Activated B cell treated with CpG ODN at 0.5 μM for 24 hours (primary cell): ENCODE measurements at regions not wholly inside any gene's neighbourhood (a gene's known extent, or its start where the extent isn't known, plus 50 kb on each side); places are given as distances from the start of the nearest gene placed in this dataset.
A peak's percentile ranks its signal among the peaks of the same experiment; 100 is the strongest.

ENCODE experiments used
- ATAC-seq: fragments of 200-7000 bp; cut with Tn5 transposase; one replicate; pipeline ENCODE4 v1.10.0; 2021; ENCODE audit warnings: low read depth, mild to moderate bottlenecking, moderate library complexity
- CTCF ChIA-PET: fragments of 350-600 bp; sonication (Branson Sonifier 250); formaldehyde crosslinking; loops from one replicate; lab custom pipeline; 2021; ENCODE audit warnings: antibody characterized with exemption; lab: Charles Lee
- POLR2A ChIA-PET: fragments of 350-600 bp; sonication (Branson Sonifier 250); formaldehyde crosslinking; loops from one replicate; lab custom pipeline; 2021; ENCODE audit warnings: antibody characterized with exemption; lab: Charles Lee
- DNase-seq: peaks from one replicate; pipeline ENCODE4 v3.0.0; 2022
- H3K27ac Mint-ChIP-seq: one replicate; pipeline ENCODE4 v1.8.0; 2020; ENCODE audit warnings: mixed read lengths
- H3K27me3 Mint-ChIP-seq: one replicate; pipeline ENCODE4 v1.8.0; 2021; ENCODE audit warnings: mixed read lengths
- H3K36me3 Mint-ChIP-seq: one replicate; pipeline ENCODE4 v1.8.0; 2021; ENCODE audit warnings: low read depth, mixed read lengths
- H3K4me1 Mint-ChIP-seq: one replicate; pipeline ENCODE4 v1.8.0; 2021; ENCODE audit warnings: mixed read lengths
- H3K4me3 Mint-ChIP-seq: one replicate; pipeline ENCODE4 v1.8.0; 2020; ENCODE audit warnings: mild to moderate bottlenecking, mixed read lengths
- H3K9me3 Mint-ChIP-seq: one replicate; pipeline ENCODE4 v1.8.0; 2020; ENCODE audit warnings: mixed read lengths
- intact Hi-C: fragments of 100-400 bp; cut with micrococcal nuclease; formaldehyde crosslinking; loops from one replicate; pipeline ENCODE4 v1.15.1; 2024
- TF ChIP-seq, protein P1 (sequence below): fragments of 200-600 bp; IDR thresholded peaks from one replicate; pipeline ENCODE4 v1.8.0; 2022; ENCODE audit warnings: antibody characterized with exemption, mild to moderate bottlenecking

GRCh38 chr13:30134578-30134977 is 172.8 kb downstream of the KATNAL1 start:
- no peaks in the 10 kb centered on the region for H3K36me3 Mint-ChIP-seq
- H3K27ac Mint-ChIP-seq = no peak overlapping the region
- no peak overlapping the region for H3K4me3 Mint-ChIP-seq
- intact Hi-C loops = loop anchor here (5.0 kb wide), 2 partner anchors 98 to 173 kb away; partner anchors contain the start of gene KATNAL1
- no peaks in the 10 kb centered on the region for H3K9me3 Mint-ChIP-seq
- DNase-seq = no peak
- ATAC-seq = no peak
- POLR2A ChIA-PET = no interaction called here
- peaks cover 3% of the 10 kb centered on the region for H3K4me1 Mint-ChIP-seq
- CTCF ChIA-PET = interaction anchor here (1.1 to 3.1 kb wide), 5 partner anchors 12 to 909 kb away, joined by 3 to 24 read pairs (median 17); no protein-coding TSS in a partner anchor
- TF ChIP-seq, protein P1, sequence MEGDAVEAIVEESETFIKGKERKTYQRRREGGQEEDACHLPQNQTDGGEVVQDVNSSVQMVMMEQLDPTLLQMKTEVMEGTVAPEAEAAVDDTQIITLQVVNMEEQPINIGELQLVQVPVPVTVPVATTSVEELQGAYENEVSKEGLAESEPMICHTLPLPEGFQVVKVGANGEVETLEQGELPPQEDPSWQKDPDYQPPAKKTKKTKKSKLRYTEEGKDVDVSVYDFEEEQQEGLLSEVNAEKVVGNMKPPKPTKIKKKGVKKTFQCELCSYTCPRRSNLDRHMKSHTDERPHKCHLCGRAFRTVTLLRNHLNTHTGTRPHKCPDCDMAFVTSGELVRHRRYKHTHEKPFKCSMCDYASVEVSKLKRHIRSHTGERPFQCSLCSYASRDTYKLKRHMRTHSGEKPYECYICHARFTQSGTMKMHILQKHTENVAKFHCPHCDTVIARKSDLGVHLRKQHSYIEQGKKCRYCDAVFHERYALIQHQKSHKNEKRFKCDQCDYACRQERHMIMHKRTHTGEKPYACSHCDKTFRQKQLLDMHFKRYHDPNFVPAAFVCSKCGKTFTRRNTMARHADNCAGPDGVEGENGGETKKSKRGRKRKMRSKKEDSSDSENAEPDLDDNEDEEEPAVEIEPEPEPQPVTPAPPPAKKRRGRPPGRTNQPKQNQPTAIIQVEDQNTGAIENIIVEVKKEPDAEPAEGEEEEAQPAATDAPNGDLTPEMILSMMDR = no peak
- H3K27me3 Mint-ChIP-seq = no peaks in the 10 kb centered on the region

DNA sequence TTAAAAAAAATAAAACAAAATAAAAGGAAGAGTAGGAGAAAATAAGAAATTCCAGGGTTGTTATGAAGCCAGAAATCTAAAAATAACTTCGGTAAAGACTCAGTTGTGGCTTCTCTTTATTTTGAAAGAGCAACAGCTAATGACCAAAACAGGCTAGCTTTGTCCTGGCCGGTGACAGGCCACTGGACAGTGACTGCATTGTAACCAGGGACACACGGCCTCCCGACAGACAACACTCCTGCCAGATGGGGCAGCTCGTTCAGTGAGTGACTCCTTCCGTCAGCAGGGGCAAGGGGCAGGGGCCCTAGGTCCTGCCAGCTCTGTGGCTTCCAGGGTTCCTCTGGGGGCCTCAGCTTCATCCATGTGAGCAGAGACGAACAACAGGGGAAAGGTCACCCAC is 173.4 kb downstream of the KATNAL1 start:
- ATAC-seq (no peak), DNase-seq (no peak)
- Mint-ChIP-seq H3K27ac (no peak overlapping the region), H3K4me3 (no peak overlapping the region), H3K27me3 (no peaks in the 10 kb centered on the region), H3K4me1 (peaks cover 3% of the 10 kb centered on the region), H3K9me3 (no peaks in the 10 kb centered on the region), H3K36me3 (no peaks in the 10 kb centered on the region)
- CTCF ChIA-PET = interaction anchor here (1.1 to 3.1 kb wide), 7 partner anchors 12 to 909 kb away, joined by 3 to 24 read pairs (median 10); no protein-coding TSS in a partner anchor
- POLR2A ChIA-PET = no interaction called here
- TF ChIP-seq, protein P1 = no peak
- intact Hi-C loops = loop anchor here (2.0 to 5.0 kb wide), 7 partner anchors 98 to 611 kb away; partner anchors contain the start of gene KATNAL1

DNA sequence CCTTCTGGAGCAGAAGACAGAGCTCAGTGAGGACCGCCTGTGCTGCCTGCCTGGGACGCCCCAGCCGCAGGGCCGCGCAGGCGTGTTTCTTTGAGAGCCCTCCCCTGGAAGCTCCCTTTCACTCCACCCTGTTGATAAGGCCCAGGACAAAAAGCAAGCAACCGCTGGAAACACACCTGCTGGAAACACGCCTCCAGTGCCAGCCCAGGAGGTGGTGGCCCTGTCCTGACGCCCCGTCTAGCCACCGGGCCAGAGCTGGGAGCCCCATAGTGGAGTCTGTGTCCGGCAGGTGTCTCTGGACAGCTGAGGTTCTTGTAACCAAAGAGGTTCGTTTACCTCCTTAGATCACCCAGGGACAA is 173.8 kb downstream of the KATNAL1 start:
- no peak overlapping the region for H3K27ac Mint-ChIP-seq
- TF ChIP-seq, protein P1 = no peak
- ATAC-seq (no peak), DNase-seq (no peak)
- H3K27me3 Mint-ChIP-seq = no peaks in the 10 kb centered on the region
- peaks cover 3% of the 10 kb centered on the region for H3K4me1 Mint-ChIP-seq
- intact Hi-C loops = loop anchor here (2.0 to 5.0 kb wide), 7 partner anchors 99 to 611 kb away; partner anchors contain the start of gene KATNAL1
- ChIA-PET CTCF (interaction anchor here (1.1 to 3.1 kb wide), 12 partner anchors 11 to 910 kb away, joined by 3 to 24 read pairs (median 8); no protein-coding TSS in a partner anchor), POLR2A (no interaction called here)
- no peaks in the 10 kb centered on the region for H3K36me3 Mint-ChIP-seq
- H3K9me3 Mint-ChIP-seq = no peaks in the 10 kb centered on the region
- H3K4me3 Mint-ChIP-seq = no peak overlapping the region

GRCh38 chr13:30132623-30133553 is 174.5 kb downstream of the KATNAL1 start:
- no peak overlapping the region for H3K4me3 Mint-ChIP-seq
- H3K9me3 Mint-ChIP-seq = no peaks in the 10 kb centered on the region
- H3K4me1 Mint-ChIP-seq = peaks cover 3% of the 10 kb centered on the region
- ChIA-PET POLR2A (interaction anchor here (0.6 to 1.3 kb wide), 13 partner anchors 9 to 604 kb away, joined by 3 to 5 read pairs (median 3); partner anchors contain the start of genes HMGB1, UBE2L5 and USPL1), CTCF (interaction anchor here (0.6 to 3.1 kb wide), 68 partner anchors 9 to 914 kb away, joined by 3 to 27 read pairs (median 4); partner anchors contain the start of genes HMGB1, KATNAL1 and USPL1)
- H3K27me3 Mint-ChIP-seq = no peaks in the 10 kb centered on the region
- H3K36me3 Mint-ChIP-seq = no peaks in the 10 kb centered on the region
- intact Hi-C loops = loop anchor here (1.0 to 5.0 kb wide), 17 partner anchors 25 to 911 kb away; partner anchors contain the start of gene KATNAL1
- TF ChIP-seq, protein P1 = peak; percentile 69
- no peak overlapping the region for H3K27ac Mint-ChIP-seq
- peak; percentile 90 for DNase-seq
- ATAC-seq = peak; percentile 100

DNA sequence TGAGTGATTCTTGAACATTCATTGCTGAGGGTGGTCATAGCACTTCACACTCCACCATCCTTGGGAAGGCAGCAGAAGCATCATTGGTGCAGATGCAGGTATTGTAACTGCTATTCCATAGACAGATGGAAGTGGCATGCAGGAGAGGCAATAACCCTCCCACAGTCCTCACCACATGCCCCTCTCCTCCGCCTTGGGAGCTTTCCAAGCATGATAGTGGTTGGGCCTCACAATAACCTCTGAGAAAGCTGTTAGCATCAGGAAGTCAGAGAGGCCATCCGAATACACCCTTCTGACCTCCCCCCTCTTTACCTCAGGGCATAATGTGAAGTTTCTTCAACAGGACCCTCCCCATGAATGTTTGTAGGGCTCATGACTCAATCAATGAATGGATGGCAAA is 177.9 kb downstream of the KATNAL1 start:
- intact Hi-C loops = no loop called here
- Mint-ChIP-seq H3K27me3 (no peaks in the 10 kb centered on the region), H3K4me1 (peaks cover 3% of the 10 kb centered on the region), H3K27ac (no peak overlapping the region), H3K4me3 (no peak overlapping the region), H3K36me3 (no peaks in the 10 kb centered on the region), H3K9me3 (no peaks in the 10 kb centered on the region)
- DNase-seq (no peak), ATAC-seq (no peak)
- ChIA-PET POLR2A (no interaction called here), CTCF (interaction anchor here (0.8 kb wide), 1 partner anchor 916 kb away, joined by 3 read pairs; no protein-coding TSS in a partner anchor)
- TF ChIP-seq, protein P1 = no peak
